ENCODE measurements at regions not wholly inside any gene's neighbourhood (a gene's known extent, or its start where the extent isn't known, plus 50 kb on each side); places are given as distances from the start of the nearest gene placed in this dataset.

- DNase-seq, result no peak
- peaks cover 28% of the 10 kb centered on the region for H3K4me1 ChIP-seq (ENCODE audit: control insufficient read depth, insufficient read depth, low read length, poor library complexity, severe bottlenecking)
Measured at GRCh38 chr6:139533573-139534471, 159.4 kb upstream of the CITED2 start.

GRCh38 chr6:139533171-139533570 lies 158.7 kb upstream of the CITED2 start:
- Histone ChIP-seq H3K27me3 (replicated peaks; ENCODE audit: control insufficient read depth, insufficient read depth, low read length, poor library complexity, severe bottlenecking) (no peaks in the 10 kb centered on the region), H3K27ac (ENCODE audit: insufficient read depth, low read length, poor library complexity, severe bottlenecking) (peak overlapping the region; percentile 47), H3K4me3 (ENCODE audit: insufficient read depth, low read depth, low read length, poor library complexity, severe bottlenecking) (no peak overlapping the region), H3K4me1 (ENCODE audit: control insufficient read depth, insufficient read depth, low read length, poor library complexity, severe bottlenecking) (peaks cover 28% of the 10 kb centered on the region), H3K9me3 (ENCODE audit: control insufficient read depth, low read length) (no peaks in the 10 kb centered on the region), H3K36me3 (ENCODE audit: control insufficient read depth, insufficient read depth, low read length) (no peaks in the 10 kb centered on the region)
- no peak for DNase-seq

More at GRCh38 chr6:139533573-139534471, 159.4 kb upstream of the CITED2 start:
- Histone ChIP-seq H3K9me3 (ENCODE audit: control insufficient read depth, low read length) (no peaks in the 10 kb centered on the region), H3K36me3 (ENCODE audit: control insufficient read depth, insufficient read depth, low read length) (no peaks in the 10 kb centered on the region), H3K27me3 (replicated peaks; ENCODE audit: control insufficient read depth, insufficient read depth, low read length, poor library complexity, severe bottlenecking) (no peaks in the 10 kb centered on the region), H3K27ac (ENCODE audit: insufficient read depth, low read length, poor library complexity, severe bottlenecking) (peak overlapping the region; percentile 47), H3K4me3 (ENCODE audit: insufficient read depth, low read depth, low read length, poor library complexity, severe bottlenecking) (peak overlapping the region; percentile 30)

- Histone ChIP-seq H3K4me1 (ENCODE audit: control insufficient read depth, insufficient read depth, low read length, poor library complexity, severe bottlenecking) (peaks cover 28% of the 10 kb centered on the region), H3K9me3 (ENCODE audit: control insufficient read depth, low read length) (no peaks in the 10 kb centered on the region), H3K36me3 (ENCODE audit: control insufficient read depth, insufficient read depth, low read length) (no peaks in the 10 kb centered on the region), H3K27ac (ENCODE audit: insufficient read depth, low read length, poor library complexity, severe bottlenecking) (peak overlapping the region; percentile 61), H3K27me3 (replicated peaks; ENCODE audit: control insufficient read depth, insufficient read depth, low read length, poor library complexity, severe bottlenecking) (no peaks in the 10 kb centered on the region), H3K4me3 (ENCODE audit: insufficient read depth, low read depth, low read length, poor library complexity, severe bottlenecking) (peak overlapping the region; percentile 19)
- peak; percentile 32 to 41 (median 36) for DNase-seq
Measured at GRCh38 chr6:139531148-139532115, 157.0 kb upstream of the CITED2 start.

DNA sequence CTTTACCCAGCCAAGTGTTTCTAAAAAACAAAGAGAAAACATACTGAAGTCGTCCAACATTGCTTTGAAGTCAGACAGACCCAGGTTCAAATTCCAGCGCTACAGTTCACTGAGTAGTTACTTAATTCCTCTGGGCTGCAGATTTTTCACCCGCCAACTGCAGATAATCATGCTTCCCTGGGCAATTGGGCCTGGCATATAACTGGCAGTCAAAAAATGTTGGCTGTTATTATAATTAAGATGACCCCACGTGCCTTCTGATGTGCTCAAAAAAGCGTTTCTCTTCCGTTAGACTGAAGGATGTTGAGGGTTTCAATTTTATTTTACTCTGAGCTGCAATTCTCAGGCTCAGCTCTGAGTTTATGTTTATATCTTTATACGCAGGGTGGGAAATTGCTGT lies 156.1 kb upstream of the CITED2 start:
- no peaks in the 10 kb centered on the region for H3K36me3 ChIP-seq (ENCODE audit: control insufficient read depth, insufficient read depth, low read length)
- peak overlapping the region; percentile 19 for H3K4me3 ChIP-seq (ENCODE audit: insufficient read depth, low read depth, low read length, poor library complexity, severe bottlenecking)
- DNase-seq, result no peak
- H3K27me3 ChIP-seq (replicated peaks; ENCODE audit: control insufficient read depth, insufficient read depth, low read length, poor library complexity, severe bottlenecking), result no peaks in the 10 kb centered on the region
- no peaks in the 10 kb centered on the region for H3K9me3 ChIP-seq (ENCODE audit: control insufficient read depth, low read length)
- peaks cover 21% of the 10 kb centered on the region for H3K4me1 ChIP-seq (ENCODE audit: control insufficient read depth, insufficient read depth, low read length, poor library complexity, severe bottlenecking)
- peak overlapping the region; percentile 61 for H3K27ac ChIP-seq (ENCODE audit: insufficient read depth, low read length, poor library complexity, severe bottlenecking)

GRCh38 chr6:139529420-139529819 lies 155.0 kb upstream of the CITED2 start:
- Histone ChIP-seq H3K27me3 (replicated peaks; ENCODE audit: control insufficient read depth, insufficient read depth, low read length, poor library complexity, severe bottlenecking) (no peaks in the 10 kb centered on the region), H3K4me1 (ENCODE audit: control insufficient read depth, insufficient read depth, low read length, poor library complexity, severe bottlenecking) (peaks cover 19% of the 10 kb centered on the region), H3K27ac (ENCODE audit: insufficient read depth, low read length, poor library complexity, severe bottlenecking) (no peak overlapping the region), H3K9me3 (ENCODE audit: control insufficient read depth, low read length) (no peaks in the 10 kb centered on the region), H3K36me3 (ENCODE audit: control insufficient read depth, insufficient read depth, low read length) (no peaks in the 10 kb centered on the region), H3K4me3 (ENCODE audit: insufficient read depth, low read depth, low read length, poor library complexity, severe bottlenecking) (no peak overlapping the region)
- no peak for DNase-seq

DNA sequence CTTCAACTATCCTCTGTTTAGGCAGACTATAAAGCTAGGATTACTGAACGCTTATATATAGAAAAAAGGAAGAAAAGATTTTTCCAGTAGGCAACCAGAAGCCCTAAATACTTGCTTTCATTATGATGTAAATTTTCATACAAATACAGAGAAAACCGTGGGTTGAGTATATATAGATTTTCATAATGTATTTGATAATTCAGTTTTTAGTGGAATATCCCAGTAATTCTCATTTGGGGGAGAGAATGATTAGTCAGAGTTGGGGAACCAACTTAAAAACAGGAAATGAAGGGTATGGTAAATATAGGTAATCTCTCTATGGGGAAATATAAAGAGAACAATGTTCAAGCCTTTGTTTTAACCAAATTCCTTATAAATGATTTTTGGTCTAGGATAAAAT lies 154.0 kb upstream of the CITED2 start:
- Histone ChIP-seq H3K27ac (ENCODE audit: insufficient read depth, low read length, poor library complexity, severe bottlenecking) (no peak overlapping the region), H3K4me1 (ENCODE audit: control insufficient read depth, insufficient read depth, low read length, poor library complexity, severe bottlenecking) (peaks cover 10% of the 10 kb centered on the region), H3K9me3 (ENCODE audit: control insufficient read depth, low read length) (no peaks in the 10 kb centered on the region), H3K36me3 (ENCODE audit: control insufficient read depth, insufficient read depth, low read length) (no peaks in the 10 kb centered on the region), H3K27me3 (replicated peaks; ENCODE audit: control insufficient read depth, insufficient read depth, low read length, poor library complexity, severe bottlenecking) (no peaks in the 10 kb centered on the region), H3K4me3 (ENCODE audit: insufficient read depth, low read depth, low read length, poor library complexity, severe bottlenecking) (no peak overlapping the region)
- no peak for DNase-seq

- no peak overlapping the region for H3K4me3 ChIP-seq (ENCODE audit: insufficient read depth, low read depth, low read length, poor library complexity, severe bottlenecking)
- H3K27ac ChIP-seq (ENCODE audit: insufficient read depth, low read length, poor library complexity, severe bottlenecking), result no peak overlapping the region
- no peaks in the 10 kb centered on the region for H3K27me3 ChIP-seq (replicated peaks; ENCODE audit: control insufficient read depth, insufficient read depth, low read length, poor library complexity, severe bottlenecking)
- DNase-seq, result no peak
- peaks cover 4% of the 10 kb centered on the region for H3K4me1 ChIP-seq (ENCODE audit: control insufficient read depth, insufficient read depth, low read length, poor library complexity, severe bottlenecking)
- H3K36me3 ChIP-seq (ENCODE audit: control insufficient read depth, insufficient read depth, low read length), result no peaks in the 10 kb centered on the region
- no peaks in the 10 kb centered on the region for H3K9me3 ChIP-seq (ENCODE audit: control insufficient read depth, low read length)
Measured at GRCh38 chr6:139525415-139525814, 151.0 kb upstream of the CITED2 start.

DNA sequence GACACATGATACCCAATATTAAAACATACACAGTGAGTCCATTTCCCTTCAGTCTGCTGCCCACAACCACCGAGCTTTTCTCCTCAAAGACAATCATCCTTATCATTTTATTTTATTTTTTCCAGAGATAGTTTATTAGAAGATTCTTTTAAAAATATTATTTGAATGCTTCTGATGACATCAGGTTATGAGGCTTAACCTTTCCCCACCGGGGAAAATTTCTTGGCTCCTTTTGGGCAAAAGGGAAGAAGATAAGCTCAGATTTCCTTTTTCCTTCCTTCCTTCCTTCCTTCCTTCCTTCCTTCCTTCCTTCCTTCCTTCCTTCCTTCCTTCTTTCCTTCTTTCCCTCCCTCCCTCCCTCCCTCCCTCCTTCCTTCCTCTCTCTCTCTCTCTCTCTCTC lies 149.5 kb upstream of the CITED2 start:
- Histone ChIP-seq H3K9me3 (ENCODE audit: control insufficient read depth, low read length) (no peaks in the 10 kb centered on the region), H3K27me3 (replicated peaks; ENCODE audit: control insufficient read depth, insufficient read depth, low read length, poor library complexity, severe bottlenecking) (no peaks in the 10 kb centered on the region), H3K4me1 (ENCODE audit: control insufficient read depth, insufficient read depth, low read length, poor library complexity, severe bottlenecking) (no peaks in the 10 kb centered on the region), H3K36me3 (ENCODE audit: control insufficient read depth, insufficient read depth, low read length) (no peaks in the 10 kb centered on the region), H3K4me3 (ENCODE audit: insufficient read depth, low read depth, low read length, poor library complexity, severe bottlenecking) (no peak overlapping the region), H3K27ac (ENCODE audit: insufficient read depth, low read length, poor library complexity, severe bottlenecking) (no peak overlapping the region)
- no peak for DNase-seq

DNA sequence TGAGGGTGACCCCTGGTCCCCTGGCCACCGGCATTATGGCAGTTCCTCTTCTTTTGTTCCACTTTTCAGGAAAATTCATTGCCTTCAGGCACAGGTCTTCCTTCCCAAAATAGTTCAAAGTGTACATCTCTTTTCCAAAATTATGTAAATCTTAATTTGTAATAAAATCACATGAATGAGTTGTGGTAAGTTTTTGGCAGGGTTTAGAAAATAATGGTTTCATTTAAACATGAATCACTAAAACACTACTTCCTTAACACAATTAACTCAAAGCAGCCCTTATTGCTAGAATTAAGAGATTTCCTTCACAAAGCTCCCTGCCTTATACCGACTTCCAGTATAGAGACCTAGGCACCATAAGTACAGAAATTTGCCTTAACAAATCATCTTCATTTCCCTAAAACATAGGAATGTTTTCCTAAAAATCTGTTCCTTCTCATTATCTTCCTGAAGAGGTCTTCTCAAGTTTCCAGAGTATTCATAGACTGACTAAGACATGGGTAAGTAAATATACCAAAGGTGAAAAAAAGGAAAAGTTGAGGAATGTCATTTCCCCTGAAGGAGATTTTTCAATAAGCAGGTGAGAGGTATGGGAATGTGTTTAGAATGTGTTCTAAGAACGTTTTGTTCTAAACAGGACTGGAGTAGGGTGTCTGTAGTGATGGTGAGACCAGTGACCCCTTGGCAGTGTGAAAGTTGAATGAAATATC lies 148.2 kb upstream of the CITED2 start:
- H3K27me3 ChIP-seq (replicated peaks; ENCODE audit: control insufficient read depth, insufficient read depth, low read length, poor library complexity, severe bottlenecking), result no peaks in the 10 kb centered on the region
- no peaks in the 10 kb centered on the region for H3K4me1 ChIP-seq (ENCODE audit: control insufficient read depth, insufficient read depth, low read length, poor library complexity, severe bottlenecking)
- no peak for DNase-seq
- no peak overlapping the region for H3K27ac ChIP-seq (ENCODE audit: insufficient read depth, low read length, poor library complexity, severe bottlenecking)
- no peaks in the 10 kb centered on the region for H3K9me3 ChIP-seq (ENCODE audit: control insufficient read depth, low read length)
- no peaks in the 10 kb centered on the region for H3K36me3 ChIP-seq (ENCODE audit: control insufficient read depth, insufficient read depth, low read length)
- H3K4me3 ChIP-seq (ENCODE audit: insufficient read depth, low read depth, low read length, poor library complexity, severe bottlenecking), result no peak overlapping the region

All from effector memory CD4-positive, alpha-beta T cell (primary cell).